Hepatocyte (in vitro differentiated cells): ENCODE measurements at regions not wholly inside any gene's neighbourhood (a gene's known extent, or its start where the extent isn't known, plus 50 kb on each side); places are given as distances from the start of the nearest gene placed in this dataset.

Source experiments
- DNase-seq: peaks from one replicate; pipeline ENCODE4 v3.0.0-alpha.2; 2016; ENCODE audit warnings: low spot score
- H2AFZ ChIP-seq: fragments of 200-600 bp; sonication (generic); 2 replicates; pipeline ENCODE4 v1.6.0; 2016; ENCODE audit warnings: antibody characterized with exemption, mild to moderate bottlenecking
- H3K27ac ChIP-seq: fragments of 200-600 bp; sonication (generic); 2 replicates; pipeline ENCODE4 v1.5.1; 2016; ENCODE audit warnings: mild to moderate bottlenecking
- H3K27me3 ChIP-seq: fragments of 200-600 bp; sonication (generic); 2 replicates; pipeline ENCODE4 v1.6.1; 2016
- H3K36me3 ChIP-seq: fragments of 200-600 bp; sonication (generic); replicated peaks from 2 replicates; pipeline ENCODE4 v1.5.1; 2016; ENCODE audit warnings: low read depth; ENCODE audit not compliant: insufficient read depth
- H3K4me1 ChIP-seq: fragments of 200-600 bp; sonication (generic); 2 replicates; pipeline ENCODE4 v1.5.1; 2016; ENCODE audit warnings: mild to moderate bottlenecking, moderate library complexity; ENCODE audit not compliant: insufficient read depth
- H3K4me2 ChIP-seq: fragments of 200-600 bp; sonication (generic); 2 replicates; pipeline ENCODE4 v1.6.0; 2016
- H3K4me3 ChIP-seq: fragments of 200-600 bp; sonication (generic); 2 replicates; pipeline ENCODE4 v1.5.1; 2016; ENCODE audit warnings: mild to moderate bottlenecking
- H3K79me2 ChIP-seq: fragments of 200-600 bp; sonication (generic); 2 replicates; pipeline ENCODE4 v1.6.0; 2017; ENCODE audit warnings: mild to moderate bottlenecking
- H3K9me2 ChIP-seq: fragments of 200-600 bp; sonication (generic); replicated peaks from 2 replicates; pipeline ENCODE4 v1.6.0; 2017; ENCODE audit warnings: mild to moderate bottlenecking; ENCODE audit not compliant: insufficient read depth
- H3K9me3 ChIP-seq: fragments of 200-600 bp; sonication (generic); 2 replicates; pipeline ENCODE4 v1.5.1; 2016; ENCODE audit warnings: low read depth, mild to moderate bottlenecking
- H4K20me1 ChIP-seq: fragments of 200-600 bp; sonication (generic); 2 replicates; pipeline ENCODE4 v1.6.0; 2016; ENCODE audit warnings: mild to moderate bottlenecking; ENCODE audit not compliant: insufficient read depth, poor library complexity, severe bottlenecking
- CTCF ChIP-seq: fragments of 200-600 bp; sonication (generic); IDR thresholded peaks from 2 replicates; pipeline ENCODE4 v1.5.1; 2016; ENCODE audit warnings: antibody characterized with exemption, mild to moderate bottlenecking; ENCODE audit not compliant: poor library complexity
- EZH2 ChIP-seq: fragments of 200-600 bp; sonication (generic); IDR thresholded peaks from 2 replicates; pipeline ENCODE4 v1.6.1; 2016; ENCODE audit warnings: antibody characterized with exemption, mild to moderate bottlenecking, borderline replicate concordance
- EZH2phosphoT487 ChIP-seq: fragments of 200-600 bp; sonication (generic); IDR thresholded peaks from one replicate; pipeline ENCODE4 v1.6.1; 2018; ENCODE audit warnings: antibody characterized with exemption, mild to moderate bottlenecking, low read depth, moderate library complexity; ENCODE audit not compliant: unreplicated experiment, severe bottlenecking
- WGBS: methylation state at CpG from one replicate; pipeline ENCODE4 v1.1.6; 2016; ENCODE audit warnings: low lambda C conversion rate; ENCODE audit errors: missing lambda C conversion rate; 5-methylcytosine and 5-hydroxymethylcytosine counted together

- Histone ChIP-seq H3K79me2 (no peaks in the 10 kb centered on the region), H3K27ac (no peak overlapping the region), H3K36me3 (no peaks in the 10 kb centered on the region), H3K9me3 (no peaks in the 10 kb centered on the region), H2AFZ (no peak overlapping the region), H3K9me2 (no peaks in the 10 kb centered on the region), H3K4me1 (no peaks in the 10 kb centered on the region), H3K27me3 (no peaks in the 10 kb centered on the region), H3K4me3 (no peak overlapping the region), H3K4me2 (no peak overlapping the region), H4K20me1 (no peaks in the 10 kb centered on the region)
- TF ChIP-seq CTCF (no peak), EZH2 (no peak), EZH2phosphoT487 (no peak)
- DNase-seq: no peak
- WGBS: 96% methylated on average over 2 of the region's 2 CpGs
Observed at GRCh38 chr3:157776861-157777260, 273.6 kb upstream of the VEPH1 start.

DNA sequence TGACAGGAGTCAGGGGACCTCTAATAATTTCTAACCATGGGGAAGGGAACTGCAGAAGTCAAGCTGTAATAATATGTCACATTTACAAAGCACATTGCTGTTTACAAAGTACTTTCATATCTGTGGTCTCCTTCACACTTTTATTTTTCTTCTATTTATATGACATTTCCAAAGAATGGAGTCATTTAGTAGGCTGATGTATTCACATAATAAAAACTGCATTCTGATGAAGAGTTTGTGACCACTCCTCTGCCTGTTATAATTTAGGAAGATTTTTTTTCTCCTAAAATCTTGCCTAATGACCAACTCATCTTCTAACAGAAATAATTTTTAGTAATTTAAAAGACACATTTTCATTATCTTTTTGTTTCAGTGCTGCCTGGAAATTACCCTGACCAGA, 272.2 kb upstream of the VEPH1 start:
- Histone ChIP-seq H3K9me2 (no peaks in the 10 kb centered on the region), H3K4me3 (no peak overlapping the region), H4K20me1 (no peaks in the 10 kb centered on the region), H3K79me2 (no peaks in the 10 kb centered on the region), H3K9me3 (no peaks in the 10 kb centered on the region), H3K4me1 (no peaks in the 10 kb centered on the region), H3K4me2 (no peak overlapping the region), H3K27me3 (no peaks in the 10 kb centered on the region), H2AFZ (no peak overlapping the region), H3K27ac (no peak overlapping the region), H3K36me3 (no peaks in the 10 kb centered on the region)
- TF ChIP-seq EZH2: no peak
- no peak for TF ChIP-seq CTCF
- no peak for TF ChIP-seq EZH2phosphoT487
- no peak for DNase-seq

- no peaks in the 10 kb centered on the region for H3K9me2 ChIP-seq
- no peak overlapping the region for H3K27ac ChIP-seq
- TF ChIP-seq EZH2phosphoT487 (no peak), EZH2 (no peak), CTCF (no peak)
- H3K9me3 ChIP-seq: no peaks in the 10 kb centered on the region
- DNase-seq: no peak
- H3K79me2 ChIP-seq: no peaks in the 10 kb centered on the region
- no peaks in the 10 kb centered on the region for H3K27me3 ChIP-seq
- 74% methylated on average over 1 of the region's 1 CpG for WGBS
- H3K36me3 ChIP-seq: no peaks in the 10 kb centered on the region
- H2AFZ ChIP-seq: no peak overlapping the region
- no peaks in the 10 kb centered on the region for H4K20me1 ChIP-seq
- H3K4me2 ChIP-seq: no peak overlapping the region
- H3K4me1 ChIP-seq: no peaks in the 10 kb centered on the region
- H3K4me3 ChIP-seq: no peak overlapping the region
Observed at GRCh38 chr3:157769378-157769777, 266.2 kb upstream of the VEPH1 start.

DNA sequence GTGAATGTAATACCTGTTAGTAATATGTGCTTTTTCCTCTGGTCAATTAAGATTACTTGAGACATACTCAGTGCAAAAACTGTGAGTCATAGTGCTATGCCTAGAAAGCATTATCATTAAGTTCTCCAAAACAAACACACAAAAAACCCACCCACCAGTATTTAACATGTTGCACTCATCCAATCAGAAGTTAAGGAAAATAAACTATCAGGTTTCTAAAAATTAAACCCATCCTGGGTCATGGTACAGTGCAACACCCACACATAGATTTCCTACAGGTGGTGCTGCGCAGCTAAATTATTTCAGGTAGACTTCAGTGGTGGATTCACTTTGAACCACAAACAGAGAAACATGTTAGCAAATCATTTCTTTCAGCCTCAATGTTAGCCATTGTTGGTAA, 264.4 kb upstream of the VEPH1 start:
- no peaks in the 10 kb centered on the region for H3K36me3 ChIP-seq
- no peak overlapping the region for H3K4me3 ChIP-seq
- WGBS: 96% methylated on average over 1 of the region's 1 CpG
- no peak for TF ChIP-seq EZH2
- no peak for TF ChIP-seq CTCF
- TF ChIP-seq EZH2phosphoT487: no peak
- H3K79me2 ChIP-seq: no peaks in the 10 kb centered on the region
- no peaks in the 10 kb centered on the region for H4K20me1 ChIP-seq
- no peak overlapping the region for H3K4me2 ChIP-seq
- H3K27ac ChIP-seq: no peak overlapping the region
- H3K4me1 ChIP-seq: no peaks in the 10 kb centered on the region
- no peaks in the 10 kb centered on the region for H3K27me3 ChIP-seq
- no peak overlapping the region for H2AFZ ChIP-seq
- no peaks in the 10 kb centered on the region for H3K9me3 ChIP-seq
- DNase-seq: no peak
- H3K9me2 ChIP-seq: no peaks in the 10 kb centered on the region
